Fibroblast of lung (primary cell): ENCODE measurements at regions not wholly inside any gene's neighbourhood (a gene's known extent, or its start where the extent isn't known, plus 50 kb on each side); places are given as distances from the start of the nearest gene placed in this dataset.

Source experiments
- EZH2 ChIP-seq: IDR thresholded peaks from 2 replicates; pipeline ENCODE4 v1.5.1; 2012; ENCODE audit warnings: low read length, control low read depth, mild to moderate bottlenecking; ENCODE audit errors: missing control alignments
- TF ChIP-seq, protein P1 (sequence below), 2 donors: IDR thresholded peaks in 1 of 2; conservative IDR thresholded peaks in 1 of 2; 1 replicate in 1 of 2; 2 replicates in 1 of 2; pipeline ENCODE4 v1.5.1; 2011 to 2012; ENCODE audit warnings: low read length in 2 of 2, control low read depth in 1 of 2, inconsistent platforms in 1 of 2, low read depth in 1 of 2, mild to moderate bottlenecking in 1 of 2

- TF ChIP-seq, protein P1, sequence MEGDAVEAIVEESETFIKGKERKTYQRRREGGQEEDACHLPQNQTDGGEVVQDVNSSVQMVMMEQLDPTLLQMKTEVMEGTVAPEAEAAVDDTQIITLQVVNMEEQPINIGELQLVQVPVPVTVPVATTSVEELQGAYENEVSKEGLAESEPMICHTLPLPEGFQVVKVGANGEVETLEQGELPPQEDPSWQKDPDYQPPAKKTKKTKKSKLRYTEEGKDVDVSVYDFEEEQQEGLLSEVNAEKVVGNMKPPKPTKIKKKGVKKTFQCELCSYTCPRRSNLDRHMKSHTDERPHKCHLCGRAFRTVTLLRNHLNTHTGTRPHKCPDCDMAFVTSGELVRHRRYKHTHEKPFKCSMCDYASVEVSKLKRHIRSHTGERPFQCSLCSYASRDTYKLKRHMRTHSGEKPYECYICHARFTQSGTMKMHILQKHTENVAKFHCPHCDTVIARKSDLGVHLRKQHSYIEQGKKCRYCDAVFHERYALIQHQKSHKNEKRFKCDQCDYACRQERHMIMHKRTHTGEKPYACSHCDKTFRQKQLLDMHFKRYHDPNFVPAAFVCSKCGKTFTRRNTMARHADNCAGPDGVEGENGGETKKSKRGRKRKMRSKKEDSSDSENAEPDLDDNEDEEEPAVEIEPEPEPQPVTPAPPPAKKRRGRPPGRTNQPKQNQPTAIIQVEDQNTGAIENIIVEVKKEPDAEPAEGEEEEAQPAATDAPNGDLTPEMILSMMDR (conservative IDR thresholded peaks at IDR 0.05 in 1 of 2, IDR thresholded peaks at IDR 0.05 in 1 of 2; ENCODE audit: low read depth in 1 of 2, low read length in 2 of 2), result no peak
- TF ChIP-seq EZH2, result no peak
Observed at GRCh38 chr1:68624233-68624632, 127.4 kb upstream of the DEPDC1 start.
